A673 (cell line): ENCODE measurements at regions not wholly inside any gene's neighbourhood (a gene's known extent, or its start where the extent isn't known, plus 50 kb on each side); places are given as distances from the start of the nearest gene placed in this dataset.

Experiments used
- CTCF ChIP-seq: fragments of 300-800, 200-600 bp; sonication (generic); conservative IDR thresholded peaks from 2 replicates; pipeline ENCODE4 v1.5.1; 2017; ENCODE audit warnings: low read depth, mild to moderate bottlenecking, antibody characterized with exemption, low read length, moderate library complexity, mixed read lengths
- EZH2 ChIP-seq: fragments of 200-600 bp; sonication (generic); IDR thresholded peaks from 2 replicates; pipeline ENCODE4 v1.6.1; 2017; ENCODE audit warnings: borderline replicate concordance, low read depth, mild to moderate bottlenecking, mixed read lengths, antibody characterized with exemption, low read length; ENCODE audit not compliant: poor library complexity, severe bottlenecking

GRCh38 chr21:14870853-14871149 lies 194.0 kb downstream of the NRIP1 start:
- no peak for TF ChIP-seq CTCF
- TF ChIP-seq EZH2: no peak
